Nucleus accumbens (tissue), 56 donors: ENCODE measurements at regions not wholly inside any gene's neighbourhood (a gene's known extent, or its start where the extent isn't known, plus 50 kb on each side); places are given as distances from the start of the nearest gene placed in this dataset.
"Not testable (repeated sequence)": the region's sequence is repeated elsewhere in the genome, so short reads cannot be mapped to it uniquely, and the experiment has no call there.

ENCODE experiments used
- DNase-seq, 56 donors: peaks; one replicate each; lab custom pipeline; 2025; lab: John Stamatoyannopoulos, UW

DNA sequence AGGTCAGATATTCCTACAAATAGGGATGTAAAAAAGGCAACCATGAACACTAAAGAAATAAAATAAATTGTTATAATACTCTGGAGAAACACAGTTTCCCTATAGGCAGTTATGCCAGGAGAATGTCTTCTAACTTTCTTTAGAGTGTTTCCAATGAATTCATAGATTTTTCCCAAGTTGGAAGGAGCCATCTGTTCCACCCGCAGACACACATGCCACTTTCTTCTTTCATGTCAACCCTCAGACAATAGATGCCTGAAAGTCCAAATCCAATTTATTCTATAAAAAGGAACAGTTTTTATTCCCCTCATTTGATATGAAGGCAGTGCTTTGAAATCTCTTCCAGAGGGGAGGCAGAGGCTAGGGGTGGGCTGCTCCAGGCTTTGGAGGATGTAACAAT lies 418.1 kb downstream of the ACTL7B start:
- no peak for DNase-seq

DNA sequence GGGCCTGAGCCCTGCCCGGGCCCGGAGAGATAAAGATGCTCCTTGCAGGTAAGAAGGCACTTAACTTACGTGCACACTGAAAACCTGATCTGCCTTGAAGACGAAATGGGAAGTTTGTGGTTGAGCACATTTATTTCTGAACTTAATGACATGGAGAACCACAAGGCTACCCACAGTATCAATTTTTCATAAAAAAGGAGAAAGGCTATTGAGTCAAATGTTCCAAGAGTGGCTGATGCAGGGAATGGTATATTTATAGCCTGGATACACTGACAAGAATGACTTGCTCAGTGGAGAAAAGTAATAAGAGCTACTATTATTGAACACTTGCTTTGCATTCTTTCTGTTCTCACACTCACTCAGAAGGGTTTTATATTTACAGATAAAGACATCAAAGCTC lies 419.3 kb downstream of the ACTL7B start:
- no peak for DNase-seq

DNA sequence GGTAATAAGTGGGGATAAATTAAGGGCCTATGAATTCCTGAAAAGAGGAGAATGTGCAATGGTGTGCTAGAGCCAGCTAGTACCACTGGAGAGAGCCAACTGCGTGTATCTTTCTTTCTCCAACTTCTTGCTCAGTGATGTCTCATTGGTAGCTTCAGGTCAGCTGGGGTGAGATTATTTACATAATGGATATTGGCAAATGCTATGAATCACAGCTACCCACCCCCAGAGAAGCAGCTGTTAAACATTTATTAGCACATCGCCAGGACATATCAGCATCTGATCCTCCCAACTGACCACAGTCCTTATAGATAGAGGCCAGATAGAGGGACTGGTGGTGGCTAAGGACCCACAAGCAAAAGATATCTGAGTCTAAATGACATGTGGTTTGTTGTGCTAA lies 421.3 kb downstream of the ACTL7B start:
- no peak for DNase-seq

DNA sequence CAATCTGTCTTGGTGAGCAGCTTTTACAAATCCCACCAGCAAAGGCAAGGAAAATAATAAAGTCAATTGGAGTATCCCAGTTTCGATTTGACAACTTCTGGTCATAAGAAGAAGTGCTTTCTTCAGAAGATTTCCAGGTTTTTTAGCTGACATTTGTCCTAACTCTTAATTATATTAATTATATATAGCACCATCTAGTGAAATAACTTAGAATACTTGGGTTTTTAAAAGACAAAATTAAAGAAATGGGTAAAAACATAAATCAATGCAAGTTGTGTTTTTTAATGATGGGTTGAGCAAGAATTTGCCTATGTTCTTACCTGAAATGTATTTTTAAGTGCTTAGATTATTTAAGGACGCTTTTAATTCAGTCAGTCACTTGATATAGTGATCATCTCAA lies 421.8 kb downstream of the ACTL7B start:
- no peak for DNase-seq

DNA sequence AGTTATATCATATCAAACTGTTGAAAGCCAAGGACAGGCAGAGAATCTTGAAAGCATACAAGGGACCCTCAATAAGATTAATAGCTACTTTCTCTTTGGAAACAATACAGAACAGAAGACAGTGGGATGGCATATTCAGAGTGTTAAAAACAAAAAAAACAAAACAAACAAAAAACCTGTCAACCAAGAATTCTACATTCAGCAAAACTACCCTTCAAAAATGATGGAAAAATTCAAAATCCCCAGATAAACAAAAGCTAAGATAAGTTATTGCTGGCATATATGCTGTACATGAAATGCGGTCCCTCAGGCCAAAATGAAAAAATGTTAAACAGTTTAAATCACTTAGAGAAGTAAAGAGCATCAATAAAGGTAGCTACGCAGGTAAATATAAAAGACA lies 425.1 kb downstream of the ACTL7B start:
- no peak for DNase-seq

DNA sequence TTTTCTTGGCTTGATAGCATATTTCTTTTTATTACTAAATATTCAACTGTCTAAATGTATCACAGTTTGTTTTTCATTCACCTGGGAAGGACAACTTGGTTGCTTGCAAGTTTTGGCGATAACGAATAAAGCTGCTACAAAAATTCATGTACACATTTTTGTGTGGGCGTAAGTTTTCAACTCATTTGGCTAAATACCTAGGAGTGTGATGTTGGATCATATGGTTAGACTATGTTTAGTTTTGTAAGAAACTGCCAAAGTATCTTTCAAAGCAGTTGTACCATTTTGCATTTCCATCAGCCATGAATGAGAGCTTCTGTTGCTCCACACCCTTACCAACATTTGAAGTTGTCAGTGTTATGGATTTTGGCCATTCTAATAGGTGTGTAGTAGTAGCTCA lies 428.0 kb downstream of the ACTL7B start:
- DNase-seq = no peak

DNA sequence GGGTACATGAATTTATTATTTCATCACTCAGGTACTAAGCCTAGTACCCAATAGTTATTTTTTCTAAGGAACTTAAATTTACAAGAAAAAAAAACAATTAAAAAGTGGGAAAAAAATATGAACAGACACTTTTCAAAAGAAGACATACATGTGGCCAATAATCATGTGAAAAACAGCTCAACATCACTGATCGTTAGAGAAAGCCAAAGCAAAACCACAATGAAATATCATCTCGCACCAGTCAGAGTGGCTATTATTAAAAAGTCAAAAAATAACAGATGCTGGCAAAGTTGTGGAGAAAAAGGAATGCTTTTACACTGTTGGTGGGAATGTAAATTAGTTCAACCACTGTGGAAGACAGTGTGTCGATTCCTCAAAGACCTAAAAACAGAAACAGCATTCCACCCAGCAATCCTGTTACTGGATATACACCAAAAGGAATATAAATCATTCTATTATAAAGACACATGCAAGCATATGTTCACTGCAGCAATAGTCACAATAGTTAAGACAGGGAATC lies 429.3 kb downstream of the ACTL7B start:
- not testable (repeated sequence) for DNase-seq

DNA sequence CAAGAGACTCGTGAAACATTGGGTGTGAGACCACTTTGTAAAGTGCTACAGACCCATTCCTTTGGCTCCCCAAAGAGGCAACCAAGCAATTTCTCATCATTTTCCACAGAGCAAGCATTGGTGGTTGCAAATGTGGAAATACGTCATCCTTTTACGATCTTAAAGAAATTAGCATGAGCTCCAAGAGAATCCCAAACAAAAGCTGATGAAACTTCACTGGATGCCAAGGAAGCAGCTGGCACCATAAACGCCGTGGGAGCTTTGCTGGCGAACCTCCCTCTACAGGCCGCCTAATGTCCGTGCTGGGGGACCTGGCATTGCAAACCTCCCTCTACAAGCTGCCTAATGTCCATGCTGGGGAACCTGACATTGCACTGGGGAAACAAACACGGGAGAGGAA lies 432.4 kb downstream of the ACTL7B start:
- DNase-seq = no peak

DNA sequence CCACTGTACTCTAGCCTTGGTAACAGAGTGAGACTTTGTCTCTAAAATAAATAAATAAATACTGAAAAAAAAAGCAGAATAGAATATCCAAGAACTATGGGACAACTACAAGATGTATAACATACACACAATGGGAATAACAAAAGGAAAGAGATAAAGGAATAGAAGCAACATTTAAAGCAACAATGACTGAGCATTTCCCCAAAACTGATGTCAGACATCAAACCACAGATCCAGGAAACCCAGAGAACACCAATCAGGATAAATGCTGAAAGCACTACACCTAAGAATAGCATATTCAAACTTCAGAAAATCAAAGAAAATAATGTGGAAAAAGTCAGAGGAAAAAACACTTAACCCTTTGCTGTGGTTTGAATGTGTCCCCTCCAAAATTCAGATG lies 436.4 kb downstream of the ACTL7B start:
- DNase-seq = no peak

DNA sequence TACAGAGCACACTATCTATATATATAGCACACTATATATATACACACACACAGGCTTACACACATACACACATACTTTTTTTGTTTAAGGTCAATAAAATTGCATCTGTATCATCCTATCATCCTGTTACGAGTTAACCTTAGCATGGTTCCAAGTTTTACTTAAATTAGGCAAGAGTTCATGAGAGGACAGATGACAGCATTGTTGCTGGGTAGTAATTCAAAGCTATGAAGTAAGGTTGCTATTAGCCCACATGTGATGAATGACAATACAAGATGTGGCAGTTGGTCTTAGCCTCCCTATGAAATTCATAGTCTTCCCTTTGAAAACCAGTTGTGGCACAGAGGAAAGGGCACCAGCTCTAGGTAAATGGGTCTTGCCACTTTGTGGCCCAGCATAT lies 438.1 kb downstream of the ACTL7B start:
- no peak for DNase-seq

DNA sequence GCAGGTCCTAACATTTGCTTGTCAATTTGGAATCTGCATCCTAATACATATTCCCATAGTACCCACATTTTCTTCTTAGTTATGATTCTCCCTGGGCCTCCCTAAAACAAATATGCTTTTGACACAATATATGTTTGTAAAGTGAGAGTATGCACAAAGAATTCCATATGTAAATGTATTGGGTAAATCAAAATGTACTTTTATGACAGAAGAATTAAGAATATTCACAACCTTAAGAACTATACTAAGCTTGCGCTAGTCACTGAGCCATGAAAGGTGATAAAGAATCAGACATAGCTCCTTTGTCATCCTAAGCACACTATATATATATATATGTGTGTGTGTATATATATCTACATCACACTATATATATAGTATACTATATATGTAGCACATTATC lies 438.5 kb downstream of the ACTL7B start:
- no peak for DNase-seq

DNA sequence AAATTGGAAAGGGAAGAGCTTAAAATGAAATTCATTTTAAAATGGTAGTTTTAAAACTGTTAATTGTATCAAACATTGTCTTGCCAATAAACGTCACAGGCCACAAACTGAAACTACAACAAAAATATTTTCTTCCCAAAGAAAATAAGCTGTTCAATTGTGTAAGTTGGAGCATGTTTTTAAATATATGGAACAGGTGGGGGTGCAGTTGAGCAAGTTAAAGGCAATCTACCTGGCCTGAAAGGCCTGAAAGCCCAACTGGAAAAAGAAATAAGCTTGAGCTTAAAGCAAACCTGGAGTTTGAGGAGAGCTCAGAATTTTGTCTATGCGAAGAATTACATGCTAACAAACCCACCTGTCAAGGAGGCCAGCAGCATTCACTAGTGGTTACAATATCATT lies 439.5 kb downstream of the ACTL7B start:
- no peak for DNase-seq

DNA sequence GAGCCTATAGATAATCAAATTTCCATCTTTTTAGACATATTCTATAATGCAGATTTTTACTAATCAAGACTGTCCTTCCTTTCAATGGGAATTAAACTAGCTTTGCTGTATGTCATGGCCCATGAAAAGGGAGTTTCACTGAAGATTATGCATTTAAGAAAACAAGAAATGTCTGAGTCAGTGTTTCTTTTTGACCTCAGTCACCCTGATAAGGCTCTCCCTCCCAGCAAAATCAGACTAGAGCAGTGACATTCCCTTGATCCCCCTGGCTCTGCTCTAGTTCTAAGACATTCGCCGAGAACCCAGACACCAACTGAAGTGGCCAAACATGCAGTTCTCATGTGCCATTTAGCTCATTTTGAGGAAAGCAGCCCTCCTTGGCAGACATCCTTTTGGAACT lies 442.0 kb downstream of the ACTL7B start:
- no peak for DNase-seq

DNA sequence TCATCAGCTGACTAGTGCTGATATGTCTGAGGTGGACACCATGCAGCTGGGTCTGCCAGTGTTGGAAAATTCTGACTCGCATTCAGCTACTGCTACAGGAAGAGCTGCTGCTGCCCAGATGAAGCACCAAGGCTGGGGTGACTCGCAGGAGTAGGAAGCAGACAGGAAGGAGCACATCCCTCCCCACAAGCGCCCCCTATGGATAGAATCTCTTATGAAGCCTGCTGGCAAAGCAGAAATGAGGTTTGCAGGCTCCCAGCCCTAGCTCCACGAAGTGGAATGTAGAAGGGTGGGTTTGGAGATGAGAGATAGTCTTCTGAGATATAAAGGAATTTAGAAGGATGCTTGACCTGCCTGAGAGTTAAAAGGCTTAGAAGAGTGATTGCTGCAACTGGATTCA lies 443.0 kb downstream of the ACTL7B start:
- no peak for DNase-seq

DNA sequence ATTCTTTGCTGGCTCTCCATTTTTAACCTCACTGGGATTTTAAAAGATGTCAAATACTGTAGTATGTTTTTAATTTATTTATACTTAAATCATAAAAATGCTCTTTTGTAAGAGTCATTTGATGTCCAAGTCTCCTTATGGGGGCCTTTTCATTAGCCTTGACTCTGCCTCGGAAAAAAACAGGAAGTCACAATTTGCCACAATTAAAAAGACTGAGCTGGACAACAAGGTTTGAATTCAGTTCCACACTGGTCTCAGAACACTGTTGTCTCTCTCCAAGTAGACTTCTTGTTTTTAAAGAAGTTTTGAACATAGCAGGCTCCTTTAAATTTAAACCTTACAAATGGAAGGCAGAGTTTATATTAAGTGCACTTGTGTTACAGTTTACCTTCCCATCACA lies 444.2 kb downstream of the ACTL7B start:
- DNase-seq = no peak

DNA sequence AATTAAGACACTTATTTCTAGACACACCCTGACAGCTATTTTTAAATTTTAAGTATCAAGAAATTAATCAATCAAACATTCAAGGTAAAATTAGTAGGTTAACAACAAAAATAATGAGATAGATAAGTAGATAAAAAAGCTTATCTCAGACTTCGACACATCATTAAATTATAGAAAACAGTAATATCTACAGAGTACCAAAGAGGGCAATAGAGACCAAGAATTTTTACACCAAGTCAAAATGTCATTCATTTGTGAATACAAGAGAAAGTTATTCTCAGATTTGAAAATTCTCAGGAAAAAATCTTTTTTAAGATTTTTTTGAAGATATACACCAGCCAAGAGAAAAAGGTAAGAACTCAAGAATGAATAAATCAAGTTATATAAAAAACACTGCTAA lies 445.6 kb downstream of the ACTL7B start:
- DNase-seq = no peak

DNA sequence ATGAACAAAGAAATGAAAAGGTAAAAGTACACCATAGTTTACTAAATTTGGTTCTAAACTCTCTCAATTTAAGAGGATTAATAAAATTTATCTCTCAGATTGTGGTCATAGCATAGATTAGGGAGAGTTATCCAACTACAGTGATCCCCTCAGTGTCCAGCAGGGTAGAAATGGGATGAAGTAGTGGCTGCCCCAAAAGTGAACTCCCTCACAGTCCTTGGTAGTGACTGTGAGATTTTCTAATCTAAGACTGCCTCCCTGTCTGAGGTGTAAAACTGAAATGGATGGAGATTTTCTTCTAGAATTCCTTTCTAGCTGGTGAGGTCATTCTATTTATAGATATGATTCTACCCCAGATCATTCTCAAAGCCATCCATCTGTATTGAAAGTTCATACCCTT lies 455.5 kb downstream of the ACTL7B start:
- no peak for DNase-seq

DNA sequence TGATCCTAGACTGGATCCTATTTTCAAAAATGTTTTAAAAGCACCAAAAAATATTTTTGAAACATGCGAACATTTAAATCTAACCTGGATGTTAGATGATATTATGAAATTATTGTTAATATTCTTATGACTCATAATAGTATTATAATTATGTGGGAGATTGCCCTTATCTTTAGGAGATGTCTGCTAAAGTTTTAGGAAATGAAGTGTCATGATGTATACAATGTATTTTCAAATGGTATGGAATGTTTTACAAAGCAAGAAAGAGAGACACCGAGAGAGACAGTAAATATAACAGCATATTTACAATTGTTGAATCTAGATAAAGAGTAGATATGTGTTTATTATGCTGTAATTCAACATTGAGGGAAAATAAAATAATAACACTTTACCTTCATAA lies 455.9 kb downstream of the ACTL7B start:
- no peak for DNase-seq

DNA sequence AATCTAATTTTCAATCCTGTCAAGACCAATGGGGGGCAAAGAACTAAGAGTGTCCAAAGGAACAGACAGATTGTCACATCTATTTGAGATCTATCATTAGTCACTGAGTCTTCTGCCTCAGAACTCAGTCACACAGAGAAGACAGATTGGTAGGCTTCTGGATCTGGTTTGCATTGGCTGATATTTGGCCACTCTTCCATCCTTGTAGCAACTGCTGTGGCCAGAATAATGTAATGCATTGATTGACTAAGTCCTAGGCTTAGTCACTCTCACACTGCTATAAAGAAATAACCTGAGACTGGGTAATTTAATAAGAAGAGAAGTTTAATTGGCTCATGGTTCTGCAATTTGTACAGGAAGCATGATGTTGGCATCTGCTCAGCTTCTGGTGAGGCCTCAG lies 458.5 kb downstream of the ACTL7B start:
- DNase-seq = no peak

DNA sequence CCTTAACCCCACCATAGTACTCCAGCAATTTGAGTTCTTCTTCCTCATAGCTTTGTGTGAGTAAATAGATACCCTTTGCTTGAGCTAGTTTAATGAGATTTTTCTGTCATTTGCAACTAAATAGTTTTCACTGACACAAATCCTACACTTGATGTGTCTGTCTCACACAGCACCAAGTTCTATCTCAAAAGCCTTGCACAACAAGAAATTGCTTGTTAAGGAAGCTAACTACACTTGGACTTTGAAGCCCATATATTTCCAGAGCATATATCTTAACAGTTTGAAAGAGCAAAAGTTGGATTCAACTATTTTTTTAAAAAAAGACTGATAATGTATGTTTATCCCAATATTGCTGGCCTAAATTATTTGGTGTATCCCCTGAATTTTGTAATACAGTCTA lies 459.2 kb downstream of the ACTL7B start:
- DNase-seq = no peak

DNA sequence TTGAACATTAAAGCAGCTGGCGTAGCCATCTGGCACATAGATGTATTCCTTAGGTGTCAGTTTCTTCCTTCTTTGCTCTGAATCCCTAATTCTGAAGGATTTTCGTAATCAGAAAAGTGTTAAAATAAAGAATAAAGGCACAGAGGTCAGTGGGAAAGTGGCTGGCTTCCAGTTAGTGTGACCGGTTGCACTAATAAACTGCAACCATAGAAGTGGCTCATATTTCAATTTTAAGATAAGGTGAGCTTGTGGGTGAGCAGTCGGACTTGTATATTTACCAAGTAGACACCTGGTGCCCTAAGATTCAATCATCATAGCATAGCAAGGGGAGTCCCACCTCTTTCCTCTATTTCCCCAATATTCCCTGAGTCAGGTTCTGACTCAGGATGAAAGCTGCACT lies 459.6 kb downstream of the ACTL7B start:
- no peak for DNase-seq

DNA sequence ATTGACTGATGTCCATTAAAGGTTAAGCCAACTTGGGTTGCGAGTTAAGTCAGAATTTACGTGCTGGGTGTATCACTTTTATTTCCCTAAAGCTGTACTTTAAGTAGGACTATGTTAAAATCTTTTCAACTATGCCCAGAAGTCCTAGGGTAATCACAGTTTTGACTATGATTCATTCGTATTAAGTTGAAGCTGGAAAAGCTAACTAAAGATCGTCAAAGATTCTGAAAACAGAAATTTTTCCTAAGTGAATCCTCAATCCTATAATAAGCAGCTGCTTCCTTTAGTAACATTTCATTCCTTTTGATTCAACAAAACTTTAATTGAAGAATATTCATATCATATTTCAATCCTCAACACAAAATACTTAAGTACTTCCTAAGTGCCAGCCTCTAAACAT lies 460.4 kb downstream of the ACTL7B start:
- DNase-seq = no peak

DNA sequence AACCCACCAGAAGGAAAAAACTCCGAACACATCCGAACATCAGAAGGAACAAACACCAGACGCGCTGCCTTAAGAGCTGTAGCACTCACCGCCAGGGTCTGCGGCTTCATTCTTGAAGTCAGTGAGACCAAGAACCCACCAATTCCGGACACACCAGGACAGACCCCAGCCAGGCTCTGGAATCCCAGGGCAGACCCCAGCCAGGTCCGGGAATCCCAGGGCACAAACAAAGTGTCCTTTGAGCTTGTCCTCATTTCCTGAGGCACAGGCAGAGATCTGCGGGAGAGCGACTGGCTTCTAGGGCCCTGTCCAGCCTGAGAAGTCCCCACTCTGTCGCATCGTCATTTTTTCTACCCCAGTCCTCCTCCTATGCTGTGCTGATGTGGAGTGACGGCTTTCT lies 461.1 kb downstream of the ACTL7B start:
- no peak for DNase-seq
